GM12878 (cell line): ENCODE measurements at regions not wholly inside any gene's neighbourhood (a gene's known extent, or its start where the extent isn't known, plus 50 kb on each side); places are given as distances from the start of the nearest gene placed in this dataset.

Experiments
- ATAC-seq: fragments of 200-7000 bp; cut with Tn5 transposase; 3 replicates; pipeline ENCODE4 v1.9.1; 2020; ENCODE audit warnings: mild to moderate bottlenecking, moderate library complexity
- BruUV-seq: library from RNA; stranded (reverse); fragments of 400-500 nt; replicated peaks from 2 replicates; lab custom pipeline; 2021; lab: Mats Ljungman, UMichigan
- CTCF ChIA-PET: fragments of 300-600 bp; sonication (Branson Sonifier 250); formaldehyde crosslinking; extraction: SDS; loops from one replicate; lab custom pipeline; 2021; ENCODE audit warnings: inconsistent platforms; lab: Yijun Ruan, JAX
- POLR2A ChIA-PET: fragments of 350-600 bp; formaldehyde crosslinking; extraction: SDS; loops from one replicate; lab custom pipeline; 2021; ENCODE audit warnings: inconsistent platforms; lab: Charles Lee
- RAD21 ChIA-PET: fragments of 300-600 bp; sonication (Branson Sonifier 250); formaldehyde crosslinking; loops from one replicate; lab custom pipeline; 2023; ENCODE audit warnings: antibody characterized with exemption; ENCODE audit not compliant: unreplicated experiment; lab: Charles Lee
- SMC1A ChIA-PET: fragments of 300-600 bp; sonication (Branson Sonifier 250); formaldehyde crosslinking; loops from one replicate; lab custom pipeline; 2023; ENCODE audit not compliant: unreplicated experiment, uncharacterized antibody; lab: Charles Lee
- DNase-seq: peaks from one replicate; pipeline ENCODE4 v3.0.0-alpha.2; 2011; ENCODE audit warnings: low read depth, low spot score
- FAIRE-seq: peaks from 3 replicates; lab custom pipeline; 2011; peaks lifted over from hg19 to GRCh38; lab: Jason Lieb, UNC
- H2AFZ ChIP-seq: 2 replicates; pipeline ENCODE4 v1.6.0; 2011; ENCODE audit warnings: low read depth, low read length, control low read depth; ENCODE audit not compliant: control insufficient read depth
- H3K27ac ChIP-seq: 2 replicates; pipeline ENCODE4 v1.5.1; 2011; ENCODE audit warnings: control low read depth; ENCODE audit not compliant: control insufficient read depth, insufficient read depth
- H3K27me3 ChIP-seq, 2 experiments: replicated peaks in 1 of 2; 2 replicates each; pipeline versions ENCODE4 v1.6.0 to v1.6.1; 2011; ENCODE audit warnings: low read length in 1 of 2; ENCODE audit not compliant: control insufficient read depth in 2 of 2, insufficient read depth in 2 of 2
- H3K36me3 ChIP-seq, 2 experiments: 2 replicates each; pipeline ENCODE4 v1.5.1; 2011; ENCODE audit warnings: low read length in 1 of 2; ENCODE audit not compliant: control insufficient read depth in 2 of 2, insufficient read depth in 2 of 2
- H3K4me1 ChIP-seq: 2 replicates; pipeline ENCODE4 v1.6.1; 2011; ENCODE audit warnings: mild to moderate bottlenecking, low read length, moderate library complexity, mixed read lengths; ENCODE audit not compliant: control insufficient read depth, insufficient read depth
- H3K4me2 ChIP-seq: 2 replicates; pipeline ENCODE4 v1.6.0; 2011; ENCODE audit warnings: control low read depth; ENCODE audit not compliant: control insufficient read depth, insufficient read depth
- H3K4me3 ChIP-seq: fragments of 200-600 bp; sonication (generic); 2 replicates; pipeline ENCODE4 v1.5.1; 2016
- H3K79me2 ChIP-seq: 2 replicates; pipeline ENCODE4 v1.6.0; 2011; ENCODE audit warnings: low read length; ENCODE audit not compliant: control insufficient read depth, insufficient read depth
- H3K9ac ChIP-seq: 2 replicates; pipeline ENCODE4 v1.8.0; 2011; ENCODE audit warnings: low read length, control low read depth, mixed read lengths; ENCODE audit not compliant: control insufficient read depth, insufficient read depth
- H3K9me3 ChIP-seq: replicated peaks from 3 replicates; pipeline ENCODE4 v1.5.1; 2011; ENCODE audit warnings: mild to moderate bottlenecking, low read length; ENCODE audit not compliant: control insufficient read depth, insufficient read depth
- H4K20me1 ChIP-seq: 2 replicates; pipeline ENCODE4 v1.6.0; 2011; ENCODE audit not compliant: control insufficient read depth, insufficient read depth
- SMAD5 ChIP-seq: IDR thresholded peaks from 2 replicates; pipeline ENCODE4 v1.6.1; 2016; ENCODE audit warnings: antibody characterized with exemption, low read depth
- SRF ChIP-seq, 2 experiments: IDR thresholded peaks; 2 replicates each; pipeline ENCODE4 v1.6.1; 2011; ENCODE audit warnings: low read depth in 2 of 2, low read length in 2 of 2, mild to moderate bottlenecking in 1 of 2, moderate library complexity in 1 of 2
- TCF3 ChIP-seq: IDR thresholded peaks from 2 replicates; pipeline ENCODE4 v1.6.1; 2012; ENCODE audit warnings: low read depth, mild to moderate bottlenecking, low read length, borderline replicate concordance; ENCODE audit not compliant: insufficient read depth
- ZBTB4 ChIP-seq: fragments of 450-650 bp; formaldehyde crosslinking; IDR thresholded peaks from 2 replicates; pipeline ENCODE4 v1.4.0; 2022; ENCODE audit warnings: mild to moderate bottlenecking, moderate library complexity
- WGBS: methylation state at CpG from one replicate; pipeline ENCODE4 v1.1.6; 2016; ENCODE audit warnings: low lambda C conversion rate; ENCODE audit not compliant: insufficient replicate concordance, insufficient coverage; ENCODE audit errors: missing lambda C conversion rate; 5-methylcytosine and 5-hydroxymethylcytosine counted together
- in situ Hi-C: fragments of 300-500 bp; cut with MboI; formaldehyde crosslinking; loops from 9 replicates; pipeline ENCODE4 v1.14.3; 2018; ENCODE audit warnings: mixed read lengths
- intact Hi-C: fragments of 100-400 bp; cut with micrococcal nuclease; formaldehyde crosslinking; loops from one replicate; pipeline ENCODE4 v1.14.2; 2022; ENCODE audit not compliant: unreplicated experiment

- TF ChIP-seq ZBTB4 (CRISPR knock-in tag) (no peak), SRF (IDR thresholded peaks at IDR 0.05; ENCODE audit: low read depth in 2 of 2, low read length in 2 of 2) (no peak)
These were observed 480.5 kb downstream of the DMRT2 start (continued) for GRCh38 chr9:1530696-1531095.

- in situ Hi-C loops (no loop called here), intact Hi-C loops (loop anchor here (10.0 kb wide), 1 partner anchor 393 kb away; no protein-coding TSS in a partner anchor)
- BruUV-seq, result no TSS peak
- no peaks in the 10 kb centered on the region for H3K79me2 ChIP-seq
- no peaks in the 10 kb centered on the region for H4K20me1 ChIP-seq
- H3K27ac ChIP-seq, result no peak overlapping the region
- DNase-seq (no peak), ATAC-seq (no peak), FAIRE-seq (no peak)
- no peak overlapping the region for H3K4me3 ChIP-seq
- ChIA-PET RAD21 (no interaction called here), POLR2A (interaction anchor here (0.8 to 1.3 kb wide), 2 partner anchors 8 to 72 kb away, joined by 3 to 4 read pairs; no protein-coding TSS in a partner anchor), CTCF (interaction anchor here (1.2 to 2.1 kb wide), 2 partner anchors 72 to 556 kb away, joined by 4 to 6 read pairs; no protein-coding TSS in a partner anchor), SMC1A (interaction anchor here (1.4 to 3.7 kb wide), 4 partner anchors 9 to 72 kb away, joined by 4 to 21 read pairs (median 5); no protein-coding TSS in a partner anchor)
- no peak overlapping the region for H2AFZ ChIP-seq
- no peaks in the 10 kb centered on the region; the same call in 2 of the 3 replicates for H3K9me3 ChIP-seq
- H3K36me3 ChIP-seq, result no peaks in the 10 kb centered on the region
- no peaks in the 10 kb centered on the region for H3K4me1 ChIP-seq
- no peak for TF ChIP-seq SMAD5
- no peak for TF ChIP-seq TCF3
- H3K9ac ChIP-seq, result no peak overlapping the region
- no peaks in the 10 kb centered on the region for H3K27me3 ChIP-seq
- H3K4me2 ChIP-seq, result no peak overlapping the region
- WGBS, result 0% methylated on average over 1 of the region's 1 CpG
These were observed 481.3 kb downstream of the DMRT2 start for GRCh38 chr9:1531424-1531823.
